K562 (cell line): ENCODE measurements at regions not wholly inside any gene's neighbourhood (a gene's known extent, or its start where the extent isn't known, plus 50 kb on each side); places are given as distances from the start of the nearest gene placed in this dataset.

ENCODE experiments used
- BMI1 ChIP-seq: fragments of 150-350 bp; IDR thresholded peaks from 2 replicates; pipeline ENCODE4 v1.6.1; 2014; ENCODE audit warnings: low read length
- CAMTA2 ChIP-seq: fragments of 250-450 bp; sonication (Bioruptor Pico); conservative IDR thresholded peaks from 2 replicates; pipeline ENCODE4 v1.5.1; 2022
- CBX8 ChIP-seq: fragments of 200-600 bp; sonication (generic); IDR thresholded peaks from 2 replicates; pipeline ENCODE4 v1.6.1; 2012; ENCODE audit warnings: borderline replicate concordance, mixed run types, low read depth, mild to moderate bottlenecking, moderate library complexity, mixed read lengths, low read length, control low read depth, inconsistent platforms; ENCODE audit not compliant: poor library complexity, severe bottlenecking; ENCODE audit errors: extremely low read depth
- CHD7 ChIP-seq: fragments of 200-600 bp; sonication (generic); IDR thresholded peaks from one replicate; pipeline ENCODE4 v1.6.1; 2012; ENCODE audit warnings: mild to moderate bottlenecking, low read depth, low read length, inconsistent platforms
- CREB1 ChIP-seq, 2 experiments: sonication (generic) in 1 of 2; formaldehyde crosslinking in 1 of 2; IDR thresholded peaks; 2 replicates each; pipeline versions ENCODE4 v1.6.1 to v1.8.0; 2012 to 2022; ENCODE audit warnings: inconsistent platforms in 1 of 2, mild to moderate bottlenecking in 1 of 2, missing genetic modification reagents in 1 of 2, moderate library complexity in 1 of 2
- CTCF ChIP-seq, 3 experiments: IDR thresholded peaks in 2 of 3; conservative IDR thresholded peaks in 1 of 3; 2 replicates each; pipeline ENCODE4 v1.5.1; 2011 to 2012; ENCODE audit warnings: low read length in 3 of 3, mild to moderate bottlenecking in 3 of 3, control low read depth in 2 of 3, improper control_type of control experiment in 1 of 3, inconsistent platforms in 1 of 3, low read depth in 1 of 3, mixed read lengths in 1 of 3, moderate library complexity in 1 of 3; ENCODE audit not compliant: insufficient read depth in 2 of 3
- MYNN ChIP-seq, 2 experiments: sonication (generic); formaldehyde crosslinking in 1 of 2; IDR thresholded peaks; 2 replicates each; pipeline versions ENCODE4 v1.5.0 to v1.6.1; 2016 to 2020; ENCODE audit warnings: antibody characterized with exemption in 1 of 2, missing genetic modification reagents in 1 of 2
- POLR2AphosphoS5 ChIP-seq: IDR thresholded peaks from 2 replicates; pipeline ENCODE4 v1.6.1; 2011; ENCODE audit warnings: mild to moderate bottlenecking, low read depth, low read length, moderate library complexity; ENCODE audit not compliant: control insufficient read depth, insufficient read depth
- RBFOX2 ChIP-seq: fragments of 200-400 bp; formaldehyde crosslinking; IDR thresholded peaks from 2 replicates; pipeline ENCODE4 v1.6.1; 2017; ENCODE audit warnings: low read depth, mild to moderate bottlenecking, low read length, moderate library complexity
- ZNF263 ChIP-seq: sonication (generic); formaldehyde crosslinking; IDR thresholded peaks from 2 replicates; pipeline ENCODE4 v1.8.0; 2022; ENCODE audit warnings: mild to moderate bottlenecking, missing genetic modification reagents, borderline replicate concordance
- ZNF274 ChIP-seq: IDR thresholded peaks from 2 replicates; pipeline ENCODE4 v1.6.1; 2011; ENCODE audit warnings: low read depth, mild to moderate bottlenecking, low read length, moderate library complexity, borderline replicate concordance
- TF ChIP-seq, protein P1 (sequence below), 2 experiments: fragments of 450-650 bp in 1 of 2; sonication (generic) in 1 of 2; formaldehyde crosslinking; conservative IDR thresholded peaks; 2 replicates each; pipeline versions ENCODE4 v1.4.0 to v1.8.1; 2020 to 2022; ENCODE audit warnings: mild to moderate bottlenecking in 1 of 2, missing genetic modification reagents in 1 of 2
- TF ChIP-seq, protein P2 (sequence below): fragments of 450-650 bp; IDR thresholded peaks from 2 replicates; pipeline ENCODE4 v1.6.1; 2018; ENCODE audit warnings: mild to moderate bottlenecking, low read depth; ENCODE audit not compliant: partially characterized antibody

DNA sequence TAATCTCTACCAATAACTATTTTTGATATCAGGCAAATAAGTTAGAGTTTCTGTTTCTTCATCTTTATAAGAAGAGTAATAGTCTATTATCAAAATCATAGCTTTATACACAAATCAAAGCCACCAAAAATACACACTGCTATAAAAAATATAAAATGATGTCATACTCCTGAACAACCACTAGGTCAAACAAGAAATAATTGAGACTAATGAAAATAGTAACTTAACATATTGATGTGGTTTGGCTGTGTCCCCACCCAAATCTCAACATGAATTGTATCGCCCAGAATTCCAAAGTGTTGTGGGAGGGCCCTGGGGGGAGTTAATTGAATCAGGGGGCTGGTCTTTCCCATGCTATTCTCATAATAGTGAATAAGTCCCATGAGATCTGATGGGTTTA lies 2277.5 kb downstream of the ARAP2 start:
- TF ChIP-seq CBX8 (no peak), ZNF274 (no peak), CTCF (IDR thresholded peaks at IDR 0.05 in 2 of 3, conservative IDR thresholded peaks at IDR 0.05 in 1 of 3; ENCODE audit: insufficient read depth in 2 of 3, low read depth in 1 of 3, low read length in 3 of 3) (no peak), ZNF263 (CRISPR knock-in tag) (no peak), RBFOX2 (no peak), MYNN (IDR thresholded peaks at IDR 0.05) (no peak), MYNN (CRISPR knock-in tag; IDR thresholded peaks at IDR 0.05) (no peak), CHD7 (no peak), POLR2AphosphoS5 (no peak), BMI1 (no peak), CREB1 (IDR thresholded peaks at IDR 0.05) (no peak), CREB1 (CRISPR knock-in tag; IDR thresholded peaks at IDR 0.05) (no peak), CAMTA2 (CRISPR knock-in tag) (no peak)
- TF ChIP-seq, protein P1, sequence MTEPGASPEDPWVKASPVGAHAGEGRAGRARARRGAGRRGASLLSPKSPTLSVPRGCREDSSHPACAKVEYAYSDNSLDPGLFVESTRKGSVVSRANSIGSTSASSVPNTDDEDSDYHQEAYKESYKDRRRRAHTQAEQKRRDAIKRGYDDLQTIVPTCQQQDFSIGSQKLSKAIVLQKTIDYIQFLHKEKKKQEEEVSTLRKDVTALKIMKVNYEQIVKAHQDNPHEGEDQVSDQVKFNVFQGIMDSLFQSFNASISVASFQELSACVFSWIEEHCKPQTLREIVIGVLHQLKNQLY (CRISPR knock-in tag; conservative IDR thresholded peaks at IDR 0.05): no peak
- TF ChIP-seq, protein P2, sequence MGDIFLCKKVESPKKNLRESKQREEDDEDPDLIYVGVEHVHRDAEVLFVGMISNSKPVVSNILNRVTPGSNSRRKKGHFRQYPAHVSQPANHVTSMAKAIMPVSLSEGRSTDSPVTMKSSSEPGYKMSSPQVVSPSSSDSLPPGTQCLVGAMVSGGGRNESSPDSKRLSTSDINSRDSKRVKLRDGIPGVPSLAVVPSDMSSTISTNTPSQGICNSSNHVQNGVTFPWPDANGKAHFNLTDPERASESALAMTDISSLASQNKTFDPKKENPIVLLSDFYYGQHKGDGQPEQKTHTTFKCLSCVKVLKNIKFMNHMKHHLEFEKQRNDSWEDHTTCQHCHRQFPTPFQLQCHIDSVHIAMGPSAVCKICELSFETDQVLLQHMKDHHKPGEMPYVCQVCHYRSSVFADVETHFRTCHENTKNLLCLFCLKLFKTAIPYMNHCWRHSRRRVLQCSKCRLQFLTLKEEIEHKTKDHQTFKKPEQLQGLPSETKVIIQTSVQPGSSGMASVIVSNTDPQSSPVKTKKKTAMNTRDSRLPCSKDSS: no peak
